GM12891 (cell line): ENCODE measurements at regions not wholly inside any gene's neighbourhood (a gene's known extent, or its start where the extent isn't known, plus 50 kb on each side); places are given as distances from the start of the nearest gene placed in this dataset.

Source experiments
- POLR2A ChIP-seq: IDR thresholded peaks from 2 replicates; pipeline ENCODE4 v1.6.1; 2011; ENCODE audit warnings: low read depth, low read length, control low read depth
- POLR2AphosphoS5 ChIP-seq: IDR thresholded peaks from 2 replicates; pipeline ENCODE4 v1.6.1; 2011; ENCODE audit warnings: low read depth, low read length, control low read depth
- TAF1 ChIP-seq: IDR thresholded peaks from 2 replicates; pipeline ENCODE4 v1.6.1; 2011; ENCODE audit warnings: low read depth, low read length, control low read depth

DNA sequence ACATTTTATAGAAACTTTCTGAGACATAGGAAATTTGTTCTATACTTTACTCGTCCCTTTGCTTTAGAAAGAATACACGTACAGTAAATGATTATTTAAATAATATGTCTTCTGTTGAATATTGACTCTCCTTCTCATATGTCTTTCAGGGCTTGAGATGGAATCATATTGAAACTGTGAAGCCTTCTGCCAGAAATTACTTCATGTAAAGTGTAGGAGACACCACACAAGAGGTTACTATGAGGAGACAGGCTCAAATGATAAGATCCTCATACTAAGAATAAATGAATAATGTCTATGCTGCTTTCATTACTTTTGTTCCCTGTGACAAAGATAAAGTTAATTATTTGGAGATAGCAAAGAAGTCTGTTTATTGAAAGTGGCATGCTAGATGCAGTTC lies 1240.3 kb upstream of the MAP3K7 start:
- TF ChIP-seq TAF1 (no peak), POLR2A (no peak), POLR2AphosphoS5 (no peak)
